HCT116 (cell line): ENCODE measurements at regions not wholly inside any gene's neighbourhood (a gene's known extent, or its start where the extent isn't known, plus 50 kb on each side); places are given as distances from the start of the nearest gene placed in this dataset.
"Not testable (repeated sequence)": the region's sequence is repeated elsewhere in the genome, so short reads cannot be mapped to it uniquely, and the experiment has no call there.

ENCODE experiments used
- ATAC-seq: fragments of 200-7000 bp; cut with Tn5 transposase; 2 replicates; pipeline ENCODE4 v1.9.1; 2020; ENCODE audit warnings: mild to moderate bottlenecking, moderate library complexity
- BruUV-seq: library from RNA; stranded (reverse); fragments of 400-500 nt; replicated peaks from 2 replicates; lab custom pipeline; 2021; lab: Mats Ljungman, UMichigan
- CTCF ChIA-PET: fragments of 300-600 bp; sonication (Branson Sonifier 250); formaldehyde crosslinking; loops from one replicate; lab custom pipeline; 2021; ENCODE audit warnings: antibody characterized with exemption; lab: Charles Lee
- POLR2A ChIA-PET: fragments of 300-600, 350-600 bp; sonication (Branson Sonifier 250); formaldehyde crosslinking; loops from one replicate; lab custom pipeline; 2021; ENCODE audit warnings: antibody characterized with exemption; lab: Charles Lee
- RAD21 ChIA-PET, 2 experiments: fragments of 300-600 bp; sonication (Branson Sonifier 250); formaldehyde crosslinking; loops; one replicate each; lab custom pipeline; 2023; ENCODE audit warnings: low total read pairs in 2 of 2; ENCODE audit not compliant: uncharacterized antibody in 2 of 2, unreplicated experiment in 2 of 2, low non-redundant PET in 1 of 2; lab: Charles Lee
- DNase-seq: peaks from one replicate; pipeline ENCODE4 v3.0.0-alpha.2; 2010; ENCODE audit warnings: low read depth, low spot score
- H2AFZ ChIP-seq: fragments of 200-600 bp; shearing (Covaris generic), sonication (generic); 2 replicates; pipeline ENCODE4 v1.6.1; 2017; ENCODE audit warnings: low read depth, mixed run types, mixed read lengths, antibody characterized with exemption, low read length; ENCODE audit not compliant: poor library complexity, severe bottlenecking
- H3K27ac ChIP-seq: 2 replicates; pipeline ENCODE4 v1.5.1; 2012; ENCODE audit warnings: low read depth, low read length
- H3K27me3 ChIP-seq: fragments of 200-600 bp; sonication (generic); 2 replicates; pipeline ENCODE4 v1.6.1; 2016; ENCODE audit warnings: mixed run types, low read length, mixed read lengths; ENCODE audit not compliant: insufficient read depth
- H3K36me3 ChIP-seq, 2 experiments: fragments of 200-500 bp in 1 of 2; fragments of 200-600 bp in 1 of 2; sonication (Bioruptor generic) in 1 of 2; sonication (generic) in 1 of 2; 2 replicates each; pipeline versions ENCODE4 v1.5.1 to v1.6.1; 2014 to 2016; ENCODE audit warnings: low read length in 2 of 2, inconsistent platforms in 1 of 2, mixed read lengths in 1 of 2, mixed run types in 1 of 2; ENCODE audit not compliant: insufficient read depth in 2 of 2, control insufficient read depth in 1 of 2
- H3K4me1 ChIP-seq, 2 experiments: fragments of 200-600 bp in 1 of 2; sonication (generic) in 1 of 2; 2 replicates each; pipeline versions ENCODE4 v1.5.1 to v1.6.1; 2012 to 2017; ENCODE audit warnings: low read length in 2 of 2, inconsistent platforms in 1 of 2, mild to moderate bottlenecking in 1 of 2, mixed read lengths in 1 of 2, mixed run types in 1 of 2, moderate library complexity in 1 of 2; ENCODE audit not compliant: insufficient read depth in 2 of 2, control insufficient read depth in 1 of 2
- H3K4me2 ChIP-seq: fragments of 200-600 bp; sonication (generic); 2 replicates; pipeline ENCODE4 v1.6.1; 2017; ENCODE audit warnings: mixed run types, low read length, mixed read lengths
- H3K4me3 ChIP-seq, 2 experiments: fragments of 200-600 bp in 1 of 2; sonication (generic) in 1 of 2; replicated peaks in 1 of 2; 2 replicates each; pipeline ENCODE4 v1.5.1; 2011 to 2016; ENCODE audit warnings: low read length in 2 of 2, control low read depth in 1 of 2, low read depth in 1 of 2, mild to moderate bottlenecking in 1 of 2, mixed read lengths in 1 of 2, mixed run types in 1 of 2
- H3K79me2 ChIP-seq: fragments of 200-600 bp; sonication (generic); 2 replicates; pipeline ENCODE4 v1.6.1; 2017; ENCODE audit warnings: mild to moderate bottlenecking, mixed run types, low read length, moderate library complexity, mixed read lengths; ENCODE audit not compliant: insufficient read depth
- H3K9ac ChIP-seq: fragments of 200-600 bp; sonication (generic); 2 replicates; pipeline ENCODE4 v1.6.1; 2016; ENCODE audit warnings: low read length, mixed read lengths
- H3K9me2 ChIP-seq: fragments of 200-600 bp; sonication (generic), shearing (Covaris generic); 2 replicates; pipeline ENCODE4 v1.6.1; 2017; ENCODE audit warnings: mixed run types, mild to moderate bottlenecking, moderate library complexity; ENCODE audit not compliant: insufficient read depth
- H3K9me3 ChIP-seq, 2 experiments: fragments of 200-500 bp in 1 of 2; fragments of 200-600 bp in 1 of 2; sonication (Bioruptor generic) in 1 of 2; sonication (generic) in 1 of 2; 2 replicates each; pipeline ENCODE4 v1.6.1; 2014 to 2017; ENCODE audit warnings: low read length in 2 of 2, mixed read lengths in 2 of 2, inconsistent platforms in 1 of 2, low read depth in 1 of 2, mild to moderate bottlenecking in 1 of 2, mixed run types in 1 of 2, moderate library complexity in 1 of 2; ENCODE audit not compliant: control insufficient read depth in 1 of 2, insufficient read depth in 1 of 2
- H4K20me1 ChIP-seq: fragments of 200-600 bp; sonication (generic), shearing (Covaris generic); 2 replicates; pipeline ENCODE4 v1.6.1; 2017; ENCODE audit warnings: mixed run types, mild to moderate bottlenecking, moderate library complexity; ENCODE audit not compliant: insufficient read depth
- intact Hi-C: fragments of 100-400 bp; cut with micrococcal nuclease; formaldehyde crosslinking; loops from 2 replicates; pipeline ENCODE4 v1.10.0; 2022

DNA sequence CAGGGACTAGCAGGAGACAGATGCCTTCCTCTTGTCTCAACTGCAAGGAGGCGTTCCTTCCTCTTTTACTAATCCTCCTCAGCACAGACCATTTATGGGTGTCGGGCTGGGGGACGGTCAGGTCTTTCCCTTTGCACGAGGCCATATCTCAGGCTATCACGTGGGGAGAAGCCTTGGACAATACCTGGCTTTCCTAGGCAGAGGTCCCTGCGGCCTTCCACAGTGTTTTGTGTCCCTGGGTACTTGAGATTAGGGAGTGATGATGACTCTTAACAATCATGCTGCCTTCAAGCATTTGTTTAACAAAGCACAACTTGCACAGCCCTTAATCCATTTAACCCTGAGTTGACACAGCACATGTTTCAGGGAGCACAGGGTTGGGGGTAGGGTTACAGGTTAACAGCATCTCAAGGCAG lies 1238.6 kb downstream of the OLFM4 start:
- ATAC-seq, H3K4me1 ChIP-seq, CTCF ChIA-PET, H4K20me1 ChIP-seq, H3K27ac ChIP-seq, H3K4me2 ChIP-seq, POLR2A ChIA-PET, H3K9me2 ChIP-seq, H3K4me3 ChIP-seq, H3K79me2 ChIP-seq, H3K36me3 ChIP-seq, H3K9me3 ChIP-seq, DNase-seq, BruUV-seq, H3K9ac ChIP-seq, H2AFZ ChIP-seq, H3K27me3 ChIP-seq, RAD21 ChIA-PET: not testable (repeated sequence)
- intact Hi-C loops: loop anchor here (10.0 kb wide), 1 partner anchor 118 kb away; no protein-coding TSS in a partner anchor

DNA sequence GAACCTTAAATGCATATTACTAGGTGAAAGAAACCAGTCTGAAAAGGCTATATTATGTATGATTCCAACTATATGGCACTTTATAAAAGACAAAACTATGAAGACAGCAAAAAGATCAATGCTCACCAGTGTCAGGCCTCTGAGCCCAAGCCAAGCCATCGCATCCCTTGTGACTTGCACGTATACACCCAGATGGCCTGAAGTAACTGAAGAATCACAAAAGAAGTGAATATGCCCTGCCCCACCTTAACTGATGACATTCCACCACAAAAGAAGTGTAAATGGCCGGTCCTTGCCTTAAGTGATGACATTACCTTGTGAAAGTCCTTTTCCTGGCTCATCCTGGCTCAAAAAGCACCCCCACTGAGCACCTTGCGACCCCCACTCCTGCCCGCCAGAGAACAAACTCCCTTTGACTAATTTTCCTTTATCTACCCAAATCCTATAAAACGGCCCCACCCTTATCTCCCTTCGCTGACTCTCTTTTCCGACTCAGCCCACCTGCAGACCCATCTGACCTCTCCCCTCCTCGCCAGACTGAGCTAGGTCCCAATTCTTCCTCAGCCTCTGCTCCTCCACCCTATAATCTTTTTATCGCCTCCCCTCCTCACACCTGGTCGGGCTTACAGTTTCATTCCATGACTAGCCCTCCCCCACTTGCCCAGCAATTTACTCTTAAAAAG lies 1239.5 kb downstream of the OLFM4 start:
- ATAC-seq, H2AFZ ChIP-seq, H3K27me3 ChIP-seq, H3K4me2 ChIP-seq, RAD21 ChIA-PET, BruUV-seq, POLR2A ChIA-PET, H3K4me3 ChIP-seq, H3K9me2 ChIP-seq, H4K20me1 ChIP-seq, H3K79me2 ChIP-seq, H3K27ac ChIP-seq, H3K9ac ChIP-seq, CTCF ChIA-PET, H3K36me3 ChIP-seq, DNase-seq, H3K4me1 ChIP-seq: not testable (repeated sequence)
- peaks cover 4 to 10% of the 10 kb centered on the region in 2 experiments; a peak in 2 of 4 replicates for H3K9me3 ChIP-seq
- intact Hi-C loops: loop anchor here (10.0 kb wide), 1 partner anchor 117 kb away; no protein-coding TSS in a partner anchor
